H1 (cell line): ENCODE measurements at regions not wholly inside any gene's neighbourhood (a gene's known extent, or its start where the extent isn't known, plus 50 kb on each side); places are given as distances from the start of the nearest gene placed in this dataset.

Experiments used
- CTCF ChIA-PET: fragments of 300-600 bp; sonication (Branson Sonifier 250); formaldehyde crosslinking; loops from one replicate; lab custom pipeline; 2021; ENCODE audit not compliant: partially characterized antibody; lab: Charles Lee
- POLR2A ChIA-PET: fragments of 300-600 bp; sonication (Branson Sonifier 250); formaldehyde crosslinking; loops from one replicate; lab custom pipeline; 2021; ENCODE audit warnings: inconsistent platforms; ENCODE audit not compliant: partially characterized antibody; lab: Charles Lee
- DNase-seq, 2 experiments: peaks; one replicate each; pipeline versions ENCODE4 v3.0.0 to v3.0.0-alpha.2; 2010 to 2022; ENCODE audit warnings: low spot score in 2 of 2, low read depth in 1 of 2, mixed read lengths in 1 of 2
- FAIRE-seq: peaks from 2 replicates; lab custom pipeline; 2011; peaks lifted over from hg19 to GRCh38; lab: Jason Lieb, UNC
- H2AFZ ChIP-seq: 2 replicates; pipeline ENCODE4 v1.8.1; 2012; ENCODE audit warnings: low read length, inconsistent platforms
- H2AK5ac ChIP-seq: 2 replicates; pipeline ENCODE4 v1.6.1; 2013; ENCODE audit warnings: low read depth, low read length
- H2BK120ac ChIP-seq: replicated peaks from 2 replicates; pipeline ENCODE3; 2013; ENCODE audit warnings: low read depth, low read length, inconsistent platforms
- H2BK12ac ChIP-seq: 2 replicates; pipeline ENCODE4 v1.6.1; 2013; ENCODE audit warnings: low read depth, low read length
- H2BK15ac ChIP-seq: 2 replicates; pipeline ENCODE4 v1.6.1; 2013; ENCODE audit warnings: low read length
- H2BK20ac ChIP-seq: 2 replicates; pipeline ENCODE4 v1.6.1; 2013; ENCODE audit warnings: low read length
- H2BK5ac ChIP-seq: 2 replicates; pipeline ENCODE4 v1.6.1; 2013; ENCODE audit warnings: low read depth, low read length
- H3K14ac ChIP-seq: 2 replicates; pipeline ENCODE4 v1.6.1; 2013; ENCODE audit warnings: inconsistent platforms; ENCODE audit not compliant: insufficient read length
- H3K18ac ChIP-seq: 2 replicates; pipeline ENCODE4 v1.6.1; 2013; ENCODE audit warnings: low read length; ENCODE audit errors: extremely low read depth
- H3K23ac ChIP-seq: 2 replicates; pipeline ENCODE4 v1.6.1; 2013; ENCODE audit warnings: inconsistent platforms; ENCODE audit not compliant: insufficient read length
- H3K23me2 ChIP-seq: 2 replicates; pipeline ENCODE4 v1.6.1; 2013; ENCODE audit warnings: low read depth, low read length
- H3K27ac ChIP-seq: 2 replicates; pipeline ENCODE4 v1.6.1; 2011; ENCODE audit warnings: low read depth, low read length, inconsistent platforms
- H3K27me3 ChIP-seq, 4 experiments: replicated peaks in 1 of 4; 1 replicate in 1 of 4; 2 replicates in 3 of 4; pipeline versions ENCODE4 v1.6.1 to v1.8.1; 2011 to 2013; ENCODE audit warnings: low read length in 3 of 4, mild to moderate bottlenecking in 3 of 4, inconsistent platforms in 2 of 4, mixed read lengths in 2 of 4, moderate library complexity in 1 of 4; ENCODE audit not compliant: control insufficient read depth in 3 of 4, insufficient read depth in 3 of 4; ENCODE audit errors: extremely low read depth in 1 of 4
- H3K36me3 ChIP-seq, 4 experiments: 2 replicates each; pipeline versions ENCODE4 v1.6.1 to v1.8.1; 2011 to 2013; ENCODE audit warnings: mild to moderate bottlenecking in 4 of 4, low read length in 3 of 4, moderate library complexity in 2 of 4, control low read depth in 1 of 4, inconsistent platforms in 1 of 4; ENCODE audit not compliant: insufficient read depth in 4 of 4, control insufficient read depth in 2 of 4
- H3K4ac ChIP-seq: replicated peaks from 2 replicates; pipeline ENCODE3; 2013; ENCODE audit warnings: low read length, low read depth, mixed read lengths, inconsistent platforms; ENCODE audit not compliant: insufficient read length
- H3K4me1 ChIP-seq, 4 experiments: replicated peaks in 1 of 4; 1 replicate in 1 of 4; 2 replicates in 3 of 4; pipeline versions ENCODE4 v1.6.1 to v1.8.1; 2011 to 2013; ENCODE audit warnings: low read length in 3 of 4, inconsistent platforms in 2 of 4, mixed read lengths in 1 of 4; ENCODE audit not compliant: insufficient read depth in 4 of 4, control insufficient read depth in 3 of 4
- H3K4me2 ChIP-seq, 2 experiments: 2 replicates each; pipeline versions ENCODE4 v1.6.1 to v1.8.1; 2011 to 2013; ENCODE audit warnings: low read depth in 2 of 2, low read length in 2 of 2, control low read depth in 1 of 2, inconsistent platforms in 1 of 2, mild to moderate bottlenecking in 1 of 2; ENCODE audit not compliant: insufficient read depth in 1 of 2
- H3K4me3 ChIP-seq, 4 experiments: fragments of 200-600, 300-600 bp in 1 of 4; sonication (generic), shearing (Covaris generic), sonication (Bioruptor Twin) in 1 of 4; 2 replicates each; pipeline versions ENCODE4 v1.5.1 to v1.8.1; 2011 to 2016; ENCODE audit warnings: low read length in 4 of 4, low read depth in 3 of 4, control low read depth in 2 of 4, inconsistent platforms in 2 of 4, mild to moderate bottlenecking in 2 of 4, mixed read lengths in 1 of 4, moderate library complexity in 1 of 4; ENCODE audit not compliant: insufficient read depth in 2 of 4; ENCODE audit errors: extremely low read depth in 1 of 4
- H3K56ac ChIP-seq: replicated peaks from 2 replicates; pipeline ENCODE3; 2013; ENCODE audit warnings: low read depth, mild to moderate bottlenecking, mixed read lengths, low read length, inconsistent platforms; ENCODE audit not compliant: insufficient read length
- H3K79me1 ChIP-seq: 2 replicates; pipeline ENCODE4 v1.6.1; 2013; ENCODE audit warnings: low read depth, low read length, control low read depth
- H3K79me2 ChIP-seq, 2 experiments: 2 replicates each; pipeline versions ENCODE4 v1.6.1 to v1.8.1; 2012 to 2013; ENCODE audit warnings: low read length in 2 of 2, mild to moderate bottlenecking in 2 of 2, inconsistent platforms in 1 of 2; ENCODE audit not compliant: insufficient read depth in 2 of 2, control insufficient read depth in 1 of 2
- H3K9ac ChIP-seq, 4 experiments: replicated peaks in 1 of 4; 1 replicate in 1 of 4; 2 replicates in 3 of 4; pipeline versions ENCODE4 v1.6.1 to v1.8.1; 2011 to 2013; ENCODE audit warnings: low read depth in 3 of 4, low read length in 3 of 4, control low read depth in 2 of 4, mild to moderate bottlenecking in 2 of 4, moderate library complexity in 2 of 4, inconsistent platforms in 1 of 4; ENCODE audit errors: extremely low read depth in 1 of 4
- H3K9me3 ChIP-seq, 2 experiments: 2 replicates each; pipeline versions ENCODE4 v1.6.1 to v1.8.1; 2012 to 2013; ENCODE audit warnings: mild to moderate bottlenecking in 2 of 2, moderate library complexity in 2 of 2, control low read depth in 1 of 2, inconsistent platforms in 1 of 2, low read depth in 1 of 2, low read length in 1 of 2, mixed read lengths in 1 of 2; ENCODE audit not compliant: insufficient read depth in 2 of 2
- H4K20me1 ChIP-seq, 2 experiments: replicated peaks in 1 of 2; 2 replicates each; pipeline versions ENCODE3 to v1.8.1; 2011 to 2013; ENCODE audit warnings: inconsistent platforms in 2 of 2, low read length in 2 of 2, mild to moderate bottlenecking in 1 of 2; ENCODE audit not compliant: insufficient read depth in 2 of 2, control insufficient read depth in 1 of 2
- H4K5ac ChIP-seq: 2 replicates; pipeline ENCODE4 v1.6.1; 2013; ENCODE audit warnings: low read length, low read depth, mixed read lengths, inconsistent platforms; ENCODE audit not compliant: insufficient read length
- H4K8ac ChIP-seq: 2 replicates; pipeline ENCODE4 v1.8.0; 2013; ENCODE audit warnings: mild to moderate bottlenecking, moderate library complexity, low read length, inconsistent platforms; ENCODE audit not compliant: insufficient read depth; ENCODE audit errors: extremely low read depth
- H4K91ac ChIP-seq: replicated peaks from 2 replicates; pipeline ENCODE3; 2013; ENCODE audit warnings: low read length, mixed read lengths, inconsistent platforms; ENCODE audit not compliant: insufficient read length
- CTBP2 ChIP-seq: IDR thresholded peaks from 2 replicates; pipeline ENCODE4 v1.7.0; 2011; ENCODE audit warnings: borderline replicate concordance, mild to moderate bottlenecking, moderate library complexity, mixed read lengths, low read length; ENCODE audit not compliant: insufficient read depth, insufficient read length
- SAP30 ChIP-seq: fragments of 300-600 bp; sonication (generic); IDR thresholded peaks from 2 replicates; pipeline ENCODE4 v1.7.1; 2012; ENCODE audit warnings: low read length, moderate library complexity, mild to moderate bottlenecking, inconsistent platforms; ENCODE audit not compliant: insufficient read depth, insufficient replicate concordance
- SIN3A ChIP-seq, 2 experiments: IDR thresholded peaks in 1 of 2; conservative IDR thresholded peaks in 1 of 2; 2 replicates each; pipeline ENCODE4 v1.6.1; 2011 to 2012; ENCODE audit warnings: low read length in 2 of 2, improper control_type of control experiment in 1 of 2, low read depth in 1 of 2, mild to moderate bottlenecking in 1 of 2
- SP4 ChIP-seq: IDR thresholded peaks from 2 replicates; pipeline ENCODE4 v1.6.1; 2012; ENCODE audit warnings: low read length, inconsistent platforms
- TAF1 ChIP-seq: IDR thresholded peaks from 2 replicates; pipeline ENCODE4 v1.6.1; 2011; ENCODE audit warnings: mild to moderate bottlenecking, low read depth, low read length
- WGBS, 2 experiments: shearing (Covaris generic) in 1 of 2; methylation state at CpG; one replicate each; pipeline versions ENCODE4 v1.1.6 to v1.1.7; 2013 to 2015; ENCODE audit warnings: low lambda C conversion rate in 2 of 2, mixed read lengths in 2 of 2, inconsistent platforms in 1 of 2, low coverage in 1 of 2, missing lambda C conversion rate in 1 of 2; ENCODE audit not compliant: insufficient replicate concordance in 2 of 2, insufficient coverage in 1 of 2, insufficient read length in 1 of 2; ENCODE audit errors: extremely low coverage in 1 of 2, missing lambda C conversion rate in 1 of 2; 5-methylcytosine and 5-hydroxymethylcytosine counted together
- TF ChIP-seq, protein P1 (sequence below): IDR thresholded peaks from 2 replicates; pipeline ENCODE4 v1.6.1; 2011; ENCODE audit warnings: low read length, improper control_type of control experiment
- TF ChIP-seq, protein P2 (sequence below): IDR thresholded peaks from 2 replicates; pipeline ENCODE4 v1.6.1; 2012; ENCODE audit warnings: low read length, inconsistent platforms

DNA sequence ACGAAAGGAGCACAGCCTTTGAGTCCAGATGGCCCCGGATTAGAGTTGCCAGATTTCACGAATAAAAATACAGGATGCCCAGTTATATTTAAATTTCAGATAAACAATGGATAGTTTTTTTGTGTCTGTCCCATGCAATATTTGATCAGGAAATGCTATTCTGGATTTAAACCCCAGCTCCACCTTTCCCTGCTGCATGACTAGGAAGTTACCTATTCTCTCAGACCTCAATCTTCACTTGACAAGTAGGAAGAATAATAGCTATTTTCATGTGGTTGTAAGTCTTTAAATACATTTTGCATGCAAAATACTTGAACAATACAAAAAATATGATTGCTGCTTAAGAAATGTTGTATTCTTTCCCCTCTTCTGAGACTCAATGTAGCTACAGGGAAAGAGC lies 125.3 kb upstream of the P2RY1 start:
- Histone ChIP-seq H3K4ac (no peak overlapping the region), H2BK5ac (no peak overlapping the region), H4K91ac (no peak overlapping the region), H2BK15ac (no peak overlapping the region), H3K36me3 (no peaks in the 10 kb centered on the region), H2BK12ac (no peak overlapping the region), H3K56ac (no peak overlapping the region), H2BK20ac (no peak overlapping the region), H3K4me1 (no peaks in the 10 kb centered on the region), H4K20me1 (no peaks in the 10 kb centered on the region), H3K23ac (no peak overlapping the region), H2BK120ac (no peak overlapping the region), H3K9ac (no peak overlapping the region), H3K4me2 (no peak overlapping the region), H3K27me3 (no peaks in the 10 kb centered on the region), H3K14ac (no peak overlapping the region), H3K27ac (no peak overlapping the region), H3K79me1 (no peaks in the 10 kb centered on the region), H3K23me2 (no peaks in the 10 kb centered on the region; the same call in 1 of the 2 replicates), H3K18ac (no peak overlapping the region), H3K9me3 (no peaks in the 10 kb centered on the region), H4K8ac (no peak overlapping the region), H4K5ac (no peak overlapping the region), H3K4me3 (no peak overlapping the region), H2AFZ (no peak overlapping the region), H2AK5ac (no peak overlapping the region), H3K79me2 (no peaks in the 10 kb centered on the region)
- FAIRE-seq (no peak), DNase-seq (no peak)
- ChIA-PET POLR2A (no interaction called here), CTCF (no interaction called here)
- TF ChIP-seq, protein P1, sequence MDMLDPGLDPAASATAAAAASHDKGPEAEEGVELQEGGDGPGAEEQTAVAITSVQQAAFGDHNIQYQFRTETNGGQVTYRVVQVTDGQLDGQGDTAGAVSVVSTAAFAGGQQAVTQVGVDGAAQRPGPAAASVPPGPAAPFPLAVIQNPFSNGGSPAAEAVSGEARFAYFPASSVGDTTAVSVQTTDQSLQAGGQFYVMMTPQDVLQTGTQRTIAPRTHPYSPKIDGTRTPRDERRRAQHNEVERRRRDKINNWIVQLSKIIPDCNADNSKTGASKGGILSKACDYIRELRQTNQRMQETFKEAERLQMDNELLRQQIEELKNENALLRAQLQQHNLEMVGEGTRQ: no peak
- no peak for TF ChIP-seq SAP30
- TF ChIP-seq SIN3A (conservative IDR thresholded peaks at IDR 0.05 in 1 of 2, IDR thresholded peaks at IDR 0.05 in 1 of 2; ENCODE audit: low read depth in 1 of 2, low read length in 2 of 2): no peak
- no peak for TF ChIP-seq TAF1
- TF ChIP-seq CTBP2: no peak
- TF ChIP-seq, protein P2, sequence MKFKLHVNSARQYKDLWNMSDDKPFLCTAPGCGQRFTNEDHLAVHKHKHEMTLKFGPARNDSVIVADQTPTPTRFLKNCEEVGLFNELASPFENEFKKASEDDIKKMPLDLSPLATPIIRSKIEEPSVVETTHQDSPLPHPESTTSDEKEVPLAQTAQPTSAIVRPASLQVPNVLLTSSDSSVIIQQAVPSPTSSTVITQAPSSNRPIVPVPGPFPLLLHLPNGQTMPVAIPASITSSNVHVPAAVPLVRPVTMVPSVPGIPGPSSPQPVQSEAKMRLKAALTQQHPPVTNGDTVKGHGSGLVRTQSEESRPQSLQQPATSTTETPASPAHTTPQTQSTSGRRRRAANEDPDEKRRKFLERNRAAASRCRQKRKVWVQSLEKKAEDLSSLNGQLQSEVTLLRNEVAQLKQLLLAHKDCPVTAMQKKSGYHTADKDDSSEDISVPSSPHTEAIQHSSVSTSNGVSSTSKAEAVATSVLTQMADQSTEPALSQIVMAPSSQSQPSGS: no peak
- no peak for TF ChIP-seq SP4
- WGBS, 2 experiments: 98% methylated on average over 3 of the region's 3 CpGs; no CpG with 5 or more reads in 1 of the 2 experiments
